Skin of body (tissue), 1 donor: ENCODE measurements at regions not wholly inside any gene's neighbourhood (a gene's known extent, or its start where the extent isn't known, plus 50 kb on each side); places are given as distances from the start of the nearest gene placed in this dataset.

ENCODE experiments used
- DNase-seq: peaks from one replicate; lab custom pipeline; 2025; lab: John Stamatoyannopoulos, UW

DNA sequence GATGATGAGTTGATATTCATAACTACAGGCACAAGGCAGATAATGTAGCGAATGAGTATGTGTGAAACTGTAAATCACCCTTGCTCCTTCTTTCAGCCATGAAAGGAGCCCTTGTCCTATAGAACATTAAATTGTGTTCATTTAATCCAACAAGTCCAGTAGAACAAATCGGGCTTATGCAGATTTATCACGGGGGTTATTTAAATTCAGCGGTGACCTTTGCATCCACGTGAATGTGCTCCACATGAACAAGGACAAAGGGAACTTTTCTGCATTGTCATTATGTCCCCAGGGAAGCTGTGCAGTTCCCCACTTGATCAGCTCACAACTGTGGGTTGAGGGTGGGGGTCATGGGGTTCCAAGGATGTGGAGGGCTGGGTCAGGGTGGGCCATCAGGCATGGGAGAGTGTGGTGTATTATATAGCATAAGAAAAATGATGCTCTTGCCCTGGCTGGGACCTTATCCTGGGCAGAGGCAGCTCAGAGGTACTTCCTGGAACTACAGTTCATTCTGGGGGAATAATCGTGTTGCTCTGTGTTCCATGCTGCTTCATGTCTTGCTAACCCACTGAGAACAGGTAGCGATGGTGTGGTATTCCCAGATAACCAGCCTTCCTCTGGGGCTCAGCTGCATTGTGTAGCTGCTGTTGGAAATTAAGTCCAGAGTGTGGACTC, 306.6 kb downstream of the FAT3 start:
- no peak for DNase-seq

DNA sequence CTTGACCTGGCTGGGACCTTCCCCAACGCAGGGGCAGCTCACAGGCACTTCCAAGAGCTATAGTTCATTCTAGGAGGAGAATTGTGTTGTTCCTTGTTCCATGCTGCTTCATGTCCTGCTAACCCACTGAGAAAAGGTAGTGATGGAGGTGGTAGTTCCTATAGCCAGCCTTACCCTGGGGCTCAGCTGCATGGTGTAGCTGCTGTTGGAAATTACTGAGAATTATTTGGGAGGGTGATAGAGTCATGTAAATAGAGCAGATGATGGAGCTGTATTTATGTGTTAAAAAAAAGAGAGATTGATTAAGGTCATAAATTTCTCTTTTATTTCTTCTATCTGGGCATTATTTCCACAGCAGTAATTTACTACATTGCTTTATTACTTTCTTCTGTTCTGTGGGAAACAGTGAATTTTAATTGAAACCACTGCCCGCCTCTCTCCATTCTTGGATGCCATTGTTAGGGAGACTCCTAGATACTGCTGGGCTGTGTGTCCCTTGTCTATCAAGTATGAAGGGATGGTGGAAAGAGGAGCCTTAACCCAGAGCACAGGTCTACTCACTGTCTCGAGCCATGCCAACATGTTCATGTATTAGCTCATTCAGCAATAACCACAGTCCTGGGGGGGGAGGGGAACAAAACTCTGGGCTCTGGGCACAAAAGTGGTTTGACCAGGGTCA, 309.2 kb downstream of the FAT3 start:
- DNase-seq = no peak

DNA sequence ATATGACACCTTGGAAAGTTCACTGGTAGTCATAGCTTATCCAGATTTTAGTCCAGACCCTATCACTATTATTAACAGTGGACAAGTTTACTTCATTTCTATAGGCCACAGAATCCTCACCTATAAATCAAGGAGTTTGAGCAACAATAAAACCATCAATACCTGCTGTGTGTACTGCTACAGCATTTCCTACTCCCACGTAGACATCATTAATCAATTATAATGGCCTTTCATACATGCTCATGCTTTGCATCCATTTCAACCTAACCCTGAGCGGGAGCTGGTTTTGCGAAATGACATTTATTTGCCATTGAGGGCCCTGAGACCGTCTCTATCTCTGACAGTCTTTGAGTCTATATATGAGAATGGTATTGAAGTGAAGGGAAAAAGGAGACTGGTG, 312.3 kb downstream of the FAT3 start:
- DNase-seq = no peak

DNA sequence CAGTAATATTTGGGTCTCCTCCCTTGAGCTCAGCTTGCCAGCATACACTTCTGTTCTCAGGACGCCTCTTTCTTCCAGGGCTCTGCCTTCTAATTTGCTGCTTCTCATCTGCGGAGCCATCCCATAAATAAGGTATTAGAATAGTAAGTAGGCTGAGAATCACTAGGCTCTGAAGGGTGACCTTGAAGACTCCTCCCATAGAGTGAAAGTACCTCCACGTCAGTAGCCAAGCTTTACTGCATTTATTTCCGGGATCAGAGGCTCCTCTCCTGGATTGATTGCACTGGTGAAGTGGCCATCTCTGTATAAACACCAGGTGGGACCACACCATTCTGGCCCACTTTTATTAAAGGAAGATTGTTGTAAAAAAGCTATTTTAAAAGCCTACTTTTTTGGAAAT, 315.5 kb downstream of the FAT3 start:
- no peak for DNase-seq

DNA sequence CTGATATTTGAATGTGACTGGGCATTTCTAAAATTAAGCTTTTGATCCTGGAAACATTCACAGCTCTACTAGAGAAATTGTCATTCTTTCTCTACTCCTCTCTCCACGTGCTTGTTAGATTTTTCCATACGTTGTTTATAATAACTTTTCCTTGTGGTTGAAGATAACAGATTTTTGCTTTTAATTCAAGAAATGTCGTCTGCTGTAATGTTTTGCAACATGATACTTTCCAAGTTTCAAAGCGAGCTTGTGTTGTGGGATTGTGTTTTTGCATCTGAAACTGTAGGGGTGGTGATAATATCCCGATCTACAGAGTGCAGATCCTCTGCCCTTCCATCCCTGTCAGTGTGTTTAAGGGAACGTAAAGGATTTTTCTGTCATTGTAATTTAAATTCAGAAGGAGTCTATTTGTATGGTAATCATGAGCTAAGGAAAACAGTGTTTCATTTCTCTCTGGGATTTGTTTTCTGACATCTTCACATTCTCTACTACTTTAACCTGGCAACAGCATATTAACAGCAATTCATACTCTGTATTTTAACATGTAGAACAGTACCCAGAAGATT, 321.4 kb downstream of the FAT3 start:
- DNase-seq = no peak

DNA sequence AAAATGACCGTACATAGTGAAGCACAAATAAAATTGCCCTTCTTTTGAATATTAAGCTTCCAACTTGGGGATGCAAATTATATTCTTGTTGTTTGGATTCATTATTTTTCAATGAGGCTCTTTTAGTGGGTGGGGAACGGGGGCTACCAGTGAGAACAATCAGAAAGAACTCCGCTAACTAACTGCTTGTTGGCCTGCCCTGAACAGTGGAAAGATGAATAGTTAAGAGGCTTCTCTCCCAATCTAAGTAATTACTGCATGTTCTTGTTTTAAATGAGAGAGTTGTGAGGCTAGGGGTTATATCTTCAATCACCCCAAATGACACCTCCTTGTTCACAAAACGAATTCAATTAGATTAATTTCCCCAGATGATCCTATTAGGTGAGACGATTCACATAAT, 322.0 kb downstream of the FAT3 start:
- no peak for DNase-seq

DNA sequence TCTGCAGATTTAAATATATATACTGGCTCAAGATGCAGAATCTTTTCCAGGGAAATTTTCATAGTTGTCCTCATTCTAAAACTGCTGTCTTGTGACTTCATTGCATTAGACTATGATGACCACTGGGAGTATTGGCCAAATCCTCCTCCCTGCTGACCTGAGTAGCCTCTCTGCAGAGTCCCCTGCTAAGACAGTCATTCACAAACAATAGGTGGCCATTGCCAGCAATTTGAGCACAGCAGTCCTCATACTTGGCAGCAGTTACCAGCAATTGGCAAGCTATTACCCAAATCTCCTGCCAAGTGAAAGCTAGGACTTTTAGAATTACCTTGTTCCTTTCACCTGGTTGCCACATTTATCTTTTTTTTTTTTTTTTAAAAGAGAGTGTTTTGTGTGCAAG, 325.8 kb downstream of the FAT3 start:
- no peak for DNase-seq

DNA sequence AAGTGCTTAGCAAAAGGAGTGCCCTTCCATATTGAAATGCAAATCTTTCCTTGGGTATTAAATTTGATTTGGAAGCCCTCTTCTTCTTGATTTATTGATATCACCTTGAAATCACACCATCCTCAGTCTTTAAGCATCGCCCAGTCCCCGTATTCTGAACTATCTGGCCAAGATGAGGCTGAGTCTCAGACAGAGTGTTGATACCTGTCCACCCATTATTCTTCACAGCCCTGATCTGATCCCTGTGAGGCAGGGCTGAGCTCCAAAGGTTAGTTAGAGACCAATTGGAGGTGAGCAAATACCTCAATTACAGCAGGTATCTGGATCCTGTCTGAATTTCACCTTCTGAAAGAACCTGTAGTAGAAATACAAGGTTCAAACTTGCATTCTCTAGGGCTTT, 326.3 kb downstream of the FAT3 start:
- DNase-seq = no peak

DNA sequence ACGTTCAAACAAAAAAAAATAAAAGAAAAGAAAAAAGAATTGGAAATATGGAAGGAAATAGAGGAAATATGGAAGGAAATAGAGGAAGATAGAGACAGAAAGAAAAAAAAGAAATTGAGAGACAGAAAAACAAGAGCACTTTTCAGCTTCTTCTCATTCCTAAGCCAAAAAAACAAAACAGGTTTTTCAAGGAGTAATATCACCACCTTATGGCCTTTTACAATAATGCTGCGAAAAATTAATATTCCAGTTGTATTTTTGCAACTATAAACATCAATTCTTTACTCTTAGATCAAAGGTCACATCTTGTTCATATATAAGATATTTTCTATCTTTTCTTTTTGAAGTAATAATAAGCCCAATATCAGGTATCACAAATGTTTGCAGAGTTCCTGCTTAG, 328.3 kb downstream of the FAT3 start:
- no peak for DNase-seq

DNA sequence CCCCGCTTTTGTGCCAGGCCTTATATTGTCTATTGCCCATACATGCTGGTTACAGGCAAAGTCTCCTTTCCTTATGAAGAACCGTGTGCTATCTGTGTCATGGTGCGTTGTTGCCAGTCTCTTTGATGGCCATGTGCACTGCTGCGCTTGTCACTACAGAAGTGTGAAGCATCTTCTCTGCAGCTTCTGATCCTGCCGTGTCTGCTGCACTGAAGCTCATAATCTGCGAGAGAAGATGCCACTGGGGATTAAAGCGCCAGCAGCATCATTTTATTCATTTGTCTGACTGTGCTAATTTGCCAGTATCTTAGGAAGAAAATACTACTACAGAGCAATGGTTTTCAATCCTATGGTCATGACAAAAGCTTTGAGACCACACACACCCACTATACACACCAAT, 330.1 kb downstream of the FAT3 start:
- DNase-seq = no peak

DNA sequence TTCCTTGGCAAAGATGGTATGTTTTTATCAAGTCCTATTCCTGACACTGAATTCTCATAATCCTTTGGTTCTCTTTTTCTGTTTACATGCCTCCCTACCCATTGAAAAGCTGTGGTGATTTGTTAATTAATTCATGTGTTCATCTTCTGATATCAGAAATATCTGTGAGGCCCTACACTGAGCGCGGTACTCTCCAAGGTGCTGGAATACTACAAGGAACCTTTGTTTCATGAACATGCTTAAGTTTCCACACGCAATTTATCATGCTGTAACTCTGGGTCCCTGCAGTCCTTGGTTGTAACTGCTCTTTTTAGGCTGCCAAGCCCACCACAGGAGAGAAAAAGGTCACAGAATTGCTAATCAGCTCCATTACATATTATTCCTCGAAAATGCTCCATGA, 331.8 kb downstream of the FAT3 start:
- no peak for DNase-seq

DNA sequence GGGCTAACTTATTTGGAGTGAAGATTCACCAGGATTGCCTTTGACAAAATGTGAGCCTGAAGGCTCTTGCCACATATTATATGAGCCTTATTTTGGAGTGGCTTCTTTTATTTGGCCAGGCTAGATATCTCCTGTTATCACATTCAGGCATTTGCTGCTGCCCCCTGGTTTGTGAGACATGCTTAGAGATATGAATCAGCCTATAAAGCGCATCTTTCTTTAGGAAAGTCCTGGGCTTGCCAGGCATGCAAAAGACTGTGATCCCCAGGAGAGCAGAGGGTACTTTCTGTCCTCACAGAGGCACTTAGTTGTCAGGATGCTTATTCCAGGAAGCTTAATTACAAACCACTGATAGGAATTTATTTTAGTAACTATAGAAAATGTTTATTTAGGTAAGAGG, 333.3 kb downstream of the FAT3 start:
- DNase-seq = no peak

DNA sequence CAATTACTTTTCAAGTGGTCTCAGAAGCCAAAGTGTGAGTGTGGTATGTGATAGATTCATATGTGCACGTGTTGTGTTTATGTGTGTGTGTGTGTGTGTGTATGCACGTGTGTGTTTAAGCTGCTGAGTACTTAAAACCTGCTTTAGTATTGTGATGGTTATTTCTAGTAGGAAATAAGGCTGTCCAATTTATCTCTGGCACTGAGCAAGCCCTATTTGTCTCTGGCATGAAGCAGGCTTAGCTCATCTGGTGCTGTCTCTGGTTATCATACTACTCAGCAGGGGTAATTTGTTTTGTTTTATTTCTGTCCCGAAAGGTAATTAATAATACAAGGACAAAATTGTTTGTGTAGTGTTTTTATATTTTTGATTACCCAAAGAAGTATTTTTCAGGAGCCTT, 333.7 kb downstream of the FAT3 start:
- DNase-seq = no peak

DNA sequence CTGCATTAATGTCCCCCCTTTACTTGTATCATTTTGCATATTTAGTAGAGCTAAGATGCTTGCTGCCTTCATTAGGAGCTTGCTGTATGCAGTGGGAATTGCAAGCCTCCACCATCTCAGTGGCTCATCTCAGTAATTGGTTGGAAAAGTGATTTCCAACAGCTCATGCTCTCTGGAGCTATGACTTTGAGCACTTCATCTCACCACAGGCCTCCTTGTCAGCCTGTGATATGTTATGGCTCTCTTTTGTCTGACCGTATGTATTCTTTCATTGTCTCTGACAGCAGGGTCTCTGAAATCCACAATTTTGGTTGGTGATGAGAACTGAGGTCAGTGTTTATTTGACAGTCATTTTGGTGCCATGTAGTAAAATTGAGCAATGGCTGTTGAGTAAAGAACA, 345.1 kb downstream of the FAT3 start:
- no peak for DNase-seq

DNA sequence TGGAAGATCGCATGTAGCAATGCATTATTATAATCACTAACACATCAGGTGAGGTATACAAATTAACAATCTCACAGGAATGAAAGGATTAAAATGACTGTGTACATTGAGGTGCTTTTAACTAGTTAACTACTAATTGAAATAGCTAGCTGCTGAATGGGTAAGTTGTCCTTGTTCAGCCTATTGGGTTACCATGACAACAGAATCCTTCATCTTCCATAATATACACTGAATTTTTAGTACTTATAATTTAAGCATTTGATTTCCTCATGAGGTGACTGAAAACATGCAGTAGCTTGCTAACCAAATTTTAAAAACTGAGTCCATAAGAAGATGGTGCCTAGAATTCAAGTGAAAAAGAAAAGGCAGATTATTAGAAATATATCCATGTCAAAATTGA, 347.9 kb downstream of the FAT3 start:
- no peak for DNase-seq

DNA sequence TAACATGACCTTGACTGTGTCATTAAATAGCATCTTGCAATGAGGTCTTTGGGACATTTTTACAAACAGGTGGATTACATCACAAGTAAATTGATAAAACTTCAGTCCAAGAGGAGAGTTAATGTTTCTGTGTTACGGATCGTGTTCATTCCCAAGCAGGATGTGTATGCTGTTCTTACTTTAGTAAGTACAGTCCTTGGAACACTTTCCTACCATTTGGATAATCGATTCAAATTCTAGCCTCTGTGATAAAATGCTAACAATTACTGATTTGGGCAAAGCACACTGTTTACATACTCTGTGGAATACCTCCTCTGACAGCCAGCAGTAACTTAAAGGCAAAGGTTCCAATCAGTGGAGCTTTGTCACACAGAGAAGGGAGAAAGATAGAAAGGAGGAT, 351.7 kb downstream of the FAT3 start:
- no peak for DNase-seq

DNA sequence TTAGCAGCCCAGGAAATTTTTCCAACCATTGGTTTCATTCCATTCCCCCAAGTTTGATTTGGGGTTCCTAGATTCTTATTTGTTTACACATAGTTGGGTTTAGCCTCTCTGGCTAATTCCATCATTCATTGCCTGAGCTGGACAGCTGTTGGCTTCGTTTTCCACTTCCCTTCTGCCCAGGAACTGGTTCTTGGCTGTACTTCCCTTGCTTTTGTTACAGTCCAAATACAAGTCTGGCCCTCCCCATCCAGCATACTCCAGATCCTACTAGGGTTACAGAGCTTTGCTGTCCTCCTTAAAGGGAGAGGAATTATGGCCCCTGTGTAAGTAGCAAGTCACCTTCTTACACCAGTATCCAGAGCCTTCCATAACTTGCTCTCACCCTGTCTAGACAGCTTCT, 356.3 kb downstream of the FAT3 start:
- no peak for DNase-seq

DNA sequence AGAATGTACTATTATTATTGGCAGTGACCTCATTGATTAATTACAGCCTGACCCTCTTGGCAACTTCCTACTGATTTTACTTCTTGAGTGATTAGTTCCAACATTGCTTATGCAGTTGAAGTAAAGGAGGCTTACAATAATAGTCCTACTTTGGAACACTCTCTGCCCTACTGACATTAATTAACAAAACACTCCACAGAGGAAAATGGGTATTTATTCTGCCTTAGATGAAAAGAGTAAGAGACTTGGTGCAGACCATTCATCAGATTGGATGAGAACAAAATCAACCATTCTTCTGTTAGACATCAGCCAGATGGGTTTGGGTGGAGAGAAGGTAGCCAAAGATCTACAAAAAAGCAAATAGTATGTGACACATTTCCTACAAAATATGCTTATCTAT, 363.8 kb downstream of the FAT3 start:
- DNase-seq = no peak

DNA sequence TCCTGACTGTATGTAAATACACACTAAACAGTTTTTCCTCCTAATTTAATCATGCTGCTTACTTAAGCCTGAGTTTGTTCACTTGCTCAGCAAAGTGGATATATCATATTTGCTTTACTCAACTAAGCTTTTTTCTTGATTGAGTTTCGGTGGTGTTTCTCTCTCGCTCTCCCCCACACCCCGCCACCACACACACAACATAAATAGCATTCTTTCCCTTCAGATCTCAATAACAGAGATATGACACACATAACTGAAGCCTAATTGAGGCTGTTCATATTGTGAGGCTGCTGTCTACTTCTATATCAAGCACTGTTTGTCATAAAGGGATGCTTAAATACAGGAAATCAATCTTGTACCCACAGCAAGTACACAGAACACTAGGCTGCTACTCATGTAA, 364.9 kb downstream of the FAT3 start:
- DNase-seq = no peak

DNA sequence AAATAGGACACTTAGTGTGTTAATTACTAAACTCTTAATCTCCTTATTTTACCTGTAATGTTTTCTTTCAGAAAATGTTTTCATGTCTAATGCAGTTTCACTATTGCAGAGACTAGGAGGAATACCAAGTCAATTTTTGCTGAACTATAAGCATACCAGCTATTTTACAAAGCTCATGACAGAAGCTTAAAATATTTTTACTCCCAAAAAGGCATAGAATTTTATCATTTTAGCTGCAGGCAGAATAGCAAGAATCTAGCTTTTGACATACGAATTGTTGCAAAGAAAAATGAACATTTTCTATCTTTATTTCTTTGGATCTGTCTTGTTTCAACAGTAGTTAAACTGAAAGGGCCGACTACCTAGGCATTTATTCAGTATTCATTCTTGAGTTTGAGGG, 366.9 kb downstream of the FAT3 start:
- no peak for DNase-seq

DNA sequence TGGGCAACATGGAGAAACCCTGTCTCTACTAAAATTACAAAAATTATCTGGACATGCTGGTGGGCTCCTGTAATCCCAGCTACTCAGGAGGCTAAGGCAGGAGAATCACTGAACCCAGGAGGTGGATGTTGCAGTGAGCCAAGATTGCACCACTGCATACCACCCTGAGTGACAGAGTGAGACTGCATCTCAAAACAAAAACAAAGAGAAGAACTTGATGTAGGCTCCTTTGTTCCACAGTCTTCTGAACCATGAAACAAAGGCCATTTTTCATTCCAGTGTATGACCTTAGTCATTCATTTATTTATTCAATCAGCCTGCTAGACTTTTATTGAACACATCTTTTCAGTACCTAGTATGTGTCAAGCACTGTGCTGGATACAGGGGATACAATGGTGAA, 369.6 kb downstream of the FAT3 start:
- no peak for DNase-seq

DNA sequence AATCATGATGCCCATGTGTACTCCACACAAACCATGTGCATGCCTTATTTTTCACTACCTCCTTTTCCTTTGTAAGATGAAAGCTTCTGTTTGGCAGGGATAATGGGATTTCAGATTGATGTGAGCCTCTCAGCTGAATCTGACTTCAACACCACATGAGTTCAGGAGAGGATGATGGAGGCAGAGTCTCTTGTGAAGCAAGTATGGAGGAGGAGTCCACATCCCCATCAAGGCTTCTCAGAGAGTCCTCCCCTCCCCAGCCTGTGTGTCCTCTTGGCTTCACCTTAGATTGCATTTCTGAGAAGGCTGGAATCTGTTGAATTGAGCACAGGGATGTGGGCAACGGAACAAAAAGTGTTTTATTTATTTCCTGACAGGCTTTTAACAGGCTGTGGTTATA, 370.4 kb downstream of the FAT3 start:
- no peak for DNase-seq

DNA sequence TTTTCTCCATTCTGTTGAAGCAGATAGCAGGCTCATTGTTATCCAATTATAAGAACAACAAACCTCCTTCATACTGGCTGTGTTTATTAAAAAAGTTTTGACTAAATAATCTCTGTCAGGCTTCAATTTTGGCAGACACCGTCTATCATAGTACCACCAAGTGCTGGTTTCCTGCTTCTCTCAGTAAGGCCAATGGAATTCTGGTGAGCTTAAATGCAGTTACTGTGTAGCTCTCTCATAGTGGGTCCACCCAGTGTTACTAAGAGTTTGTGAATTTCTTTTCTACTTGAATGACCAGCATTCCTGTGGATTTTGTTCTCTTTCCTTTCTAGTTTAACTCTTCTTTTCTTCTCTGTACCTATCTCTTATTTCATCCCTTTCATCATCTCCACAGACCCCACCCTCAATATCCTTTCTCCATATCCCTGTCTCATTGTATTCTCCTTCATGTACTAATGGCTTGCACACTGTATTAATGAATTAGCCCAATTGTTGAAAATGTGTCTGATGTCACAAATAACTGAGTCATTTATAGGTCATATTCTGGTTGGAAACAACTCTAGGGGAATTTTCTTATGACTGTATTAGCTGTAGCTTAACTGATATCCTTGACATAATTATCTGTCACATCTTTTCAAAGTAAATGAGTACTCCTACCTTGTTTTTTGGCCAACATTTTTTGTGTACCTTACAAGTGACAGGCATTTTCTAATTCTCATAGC, 372.1 kb downstream of the FAT3 start:
- DNase-seq = no peak
